Gastrocnemius medialis (tissue), 4 donors: ENCODE measurements at regions not wholly inside any gene's neighbourhood (a gene's known extent, or its start where the extent isn't known, plus 50 kb on each side); places are given as distances from the start of the nearest gene placed in this dataset.

Experiments
- POLR2A ChIP-seq, 2 donors: fragments of 450-650 bp; IDR thresholded peaks; one replicate each; pipeline ENCODE4 v1.6.1; 2017; ENCODE audit warnings: antibody characterized with exemption in 2 of 2, mild to moderate bottlenecking in 2 of 2, moderate library complexity in 2 of 2
- TF ChIP-seq, protein P1 (sequence below), 5 experiments: fragments of 450-650 bp in 3 of 5; fragments of 200-600 bp in 2 of 5; sonication (generic) in 2 of 5; IDR thresholded peaks in 4 of 5; conservative IDR thresholded peaks in 1 of 5; 1 replicate in 4 of 5; 2 replicates in 1 of 5; pipeline ENCODE4 v1.5.1; 2016 to 2019; ENCODE audit warnings: antibody characterized with exemption in 5 of 5, mild to moderate bottlenecking in 3 of 5, moderate library complexity in 3 of 5

DNA sequence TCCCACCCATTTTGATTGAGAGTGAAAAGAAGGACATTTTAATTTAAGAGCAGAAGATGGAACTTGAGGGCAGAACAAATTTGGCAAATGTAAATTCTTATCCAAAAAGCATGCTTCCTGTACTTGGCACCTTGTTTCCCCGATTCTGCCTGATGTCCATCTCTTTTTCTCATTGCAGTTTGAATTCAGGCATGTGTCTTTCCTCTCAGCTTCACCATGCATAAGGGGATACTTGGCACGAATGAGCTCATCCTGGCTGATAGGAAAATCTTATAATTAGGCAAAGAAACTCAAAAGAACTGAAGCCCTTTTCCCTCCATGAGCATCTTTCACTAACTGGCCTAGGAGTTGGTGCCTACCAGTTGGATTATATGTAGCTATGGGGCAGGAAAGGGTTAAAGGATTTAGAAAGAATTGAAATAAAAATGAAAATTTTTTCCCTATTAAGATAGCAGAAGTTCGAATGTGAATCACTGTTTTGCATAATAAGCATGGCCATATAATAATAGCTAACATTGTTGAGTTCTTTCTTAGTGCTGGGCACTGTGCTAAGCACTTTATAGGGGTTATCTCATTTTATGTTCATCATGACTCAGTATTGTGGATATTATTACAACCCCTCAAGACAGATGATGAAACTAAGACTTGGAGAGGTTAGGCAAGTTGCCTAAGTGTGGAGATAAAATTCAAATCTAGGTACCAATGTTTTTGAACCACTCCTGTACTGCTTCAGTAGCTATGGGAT lies 386.6 kb downstream of the KCNRG start:
- TF ChIP-seq, protein P1, sequence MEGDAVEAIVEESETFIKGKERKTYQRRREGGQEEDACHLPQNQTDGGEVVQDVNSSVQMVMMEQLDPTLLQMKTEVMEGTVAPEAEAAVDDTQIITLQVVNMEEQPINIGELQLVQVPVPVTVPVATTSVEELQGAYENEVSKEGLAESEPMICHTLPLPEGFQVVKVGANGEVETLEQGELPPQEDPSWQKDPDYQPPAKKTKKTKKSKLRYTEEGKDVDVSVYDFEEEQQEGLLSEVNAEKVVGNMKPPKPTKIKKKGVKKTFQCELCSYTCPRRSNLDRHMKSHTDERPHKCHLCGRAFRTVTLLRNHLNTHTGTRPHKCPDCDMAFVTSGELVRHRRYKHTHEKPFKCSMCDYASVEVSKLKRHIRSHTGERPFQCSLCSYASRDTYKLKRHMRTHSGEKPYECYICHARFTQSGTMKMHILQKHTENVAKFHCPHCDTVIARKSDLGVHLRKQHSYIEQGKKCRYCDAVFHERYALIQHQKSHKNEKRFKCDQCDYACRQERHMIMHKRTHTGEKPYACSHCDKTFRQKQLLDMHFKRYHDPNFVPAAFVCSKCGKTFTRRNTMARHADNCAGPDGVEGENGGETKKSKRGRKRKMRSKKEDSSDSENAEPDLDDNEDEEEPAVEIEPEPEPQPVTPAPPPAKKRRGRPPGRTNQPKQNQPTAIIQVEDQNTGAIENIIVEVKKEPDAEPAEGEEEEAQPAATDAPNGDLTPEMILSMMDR (IDR thresholded peaks at IDR 0.05 in 4 of 5, conservative IDR thresholded peaks at IDR 0.05 in 1 of 5) = no peak
- no peak for TF ChIP-seq POLR2A (IDR thresholded peaks at IDR 0.05)
